NCI-H1694 (cell line): ENCODE measurements at regions not wholly inside any gene's neighbourhood (a gene's known extent, or its start where the extent isn't known, plus 50 kb on each side); places are given as distances from the start of the nearest gene placed in this dataset.

Experiments
- DNase-seq: peaks from one replicate; lab custom pipeline; 2025; lab: John Stamatoyannopoulos, UW

GRCh38 chr17:72302735-72303134 lies 181.9 kb downstream of the SOX9 start:
- DNase-seq = no peak

- DNase-seq = no peak
Measured at GRCh38 chr17:72303787-72304733, 183.2 kb downstream of the SOX9 start.

GRCh38 chr17:72304859-72305258 lies 184.0 kb downstream of the SOX9 start:
- no peak for DNase-seq

GRCh38 chr17:72305472-72305871 lies 184.7 kb downstream of the SOX9 start:
- no peak for DNase-seq

- DNase-seq = no peak
Measured at GRCh38 chr17:72306037-72306436, 185.2 kb downstream of the SOX9 start.

- DNase-seq = no peak
Measured at GRCh38 chr17:72307836-72308235, 187.0 kb downstream of the SOX9 start.

GRCh38 chr17:72308744-72309385 lies 188.0 kb downstream of the SOX9 start:
- DNase-seq = no peak

GRCh38 chr17:72311004-72311403 lies 190.2 kb downstream of the SOX9 start:
- no peak for DNase-seq

- no peak for DNase-seq
Measured at GRCh38 chr17:72315122-72315913, 194.5 kb downstream of the SOX9 start.

- no peak for DNase-seq
Measured at GRCh38 chr17:72318131-72318530, 197.3 kb downstream of the SOX9 start.

- no peak for DNase-seq
Measured at GRCh38 chr17:72321896-72322295, 201.1 kb downstream of the SOX9 start.

GRCh38 chr17:72332367-72332766 lies 211.5 kb downstream of the SOX9 start:
- DNase-seq = no peak

- no peak for DNase-seq
Measured at GRCh38 chr17:72333570-72333969, 212.8 kb downstream of the SOX9 start.

- DNase-seq = no peak
Measured at GRCh38 chr17:72334205-72334604, 213.4 kb downstream of the SOX9 start.

GRCh38 chr17:72336026-72336803 lies 215.4 kb downstream of the SOX9 start:
- DNase-seq = no peak

GRCh38 chr17:72336804-72337070 lies 215.9 kb downstream of the SOX9 start:
- no peak for DNase-seq

- DNase-seq = no peak
Measured at GRCh38 chr17:72338304-72338703, 217.5 kb downstream of the SOX9 start.

- no peak for DNase-seq
Measured at GRCh38 chr17:72338847-72339790, 218.3 kb downstream of the SOX9 start.

GRCh38 chr17:72340836-72341235 lies 220.0 kb downstream of the SOX9 start:
- DNase-seq = no peak

- no peak for DNase-seq
Measured at GRCh38 chr17:72342061-72342460, 221.2 kb downstream of the SOX9 start.
